ENCODE measurements at regions not wholly inside any gene's neighbourhood (a gene's known extent, or its start where the extent isn't known, plus 50 kb on each side); places are given as distances from the start of the nearest gene placed in this dataset.

- peak; percentile 38 for DNase-seq
- H2BK5ac ChIP-seq (ENCODE audit: low read depth, low read length, poor library complexity, severe bottlenecking) = no peak overlapping the region
- H3K4me2 ChIP-seq (ENCODE audit: low read depth, low read length) = no peak overlapping the region
- no peak overlapping the region for H3K56ac ChIP-seq (ENCODE audit: extremely low read depth, insufficient read depth, low read length)
- no peak overlapping the region for H3K9ac ChIP-seq (ENCODE audit: low read depth, low read length)
- no peak overlapping the region for H2AK9ac ChIP-seq (replicated peaks; ENCODE audit: low read depth, low read length, poor library complexity)
- no peak overlapping the region for H2BK20ac ChIP-seq (ENCODE audit: low read depth, low read length)
- H2BK15ac ChIP-seq (ENCODE audit: low read depth, low read length) = no peak overlapping the region
- H3K4ac ChIP-seq (ENCODE audit: low read depth, low read length) = no peak overlapping the region
- CTCF ChIA-PET = interaction anchor here (0.6 kb wide), 2 partner anchors 10 to 34 kb away, joined by 3 to 4 read pairs; no protein-coding TSS in a partner anchor
- H2AK5ac ChIP-seq (ENCODE audit: low read depth, low read length) = no peak overlapping the region
- no peak overlapping the region for H3K18ac ChIP-seq (ENCODE audit: low read depth, low read length)
- H3K79me1 ChIP-seq (ENCODE audit: low read depth in 1 of 2, low read length in 2 of 2) = no peaks in the 10 kb centered on the region
- H2AFZ ChIP-seq (replicated peaks; ENCODE audit: low read length, poor library complexity) = no peak overlapping the region
- no peaks in the 10 kb centered on the region for H3K4me1 ChIP-seq (ENCODE audit: control insufficient read depth, insufficient read depth, low read length)
- no peak overlapping the region for H3K23ac ChIP-seq (ENCODE audit: low read depth, low read length)
- no peak overlapping the region for H3K27ac ChIP-seq (ENCODE audit: insufficient read depth, low read length)
- no peaks in the 10 kb centered on the region for H3K9me3 ChIP-seq (ENCODE audit: control insufficient read depth, insufficient read depth, low read length)
- intact Hi-C loops (cut with micrococcal nuclease) = loop anchor here (10.0 kb wide), 1 partner anchor 707 kb away; no protein-coding TSS in a partner anchor
- TF ChIP-seq RFX5 (IDR thresholded peaks at IDR 0.05; ENCODE audit: low read depth, low read length) (no peak), SMC3 (IDR thresholded peaks at IDR 0.05; ENCODE audit: low read depth, low read length) (0 out of 2 replicates have a peak, but pooled peaks have one; percentile 7), CEBPB (IDR thresholded peaks at IDR 0.05; ENCODE audit: low read depth, low read length) (no peak), POLR2A (IDR thresholded peaks at IDR 0.05; ENCODE audit: low read depth, low read length) (no peak), MAZ (IDR thresholded peaks at IDR 0.05; ENCODE audit: borderline replicate concordance, low read depth, low read length) (no peak), CHD1 (IDR thresholded peaks at IDR 0.05; ENCODE audit: low read depth, low read length) (no peak), ELK1 (IDR thresholded peaks at IDR 0.05; ENCODE audit: borderline replicate concordance, low read depth, low read length) (no peak), MXI1 (IDR thresholded peaks at IDR 0.05; ENCODE audit: borderline replicate concordance, low read depth, low read length) (no peak), NFE2L2 (IDR thresholded peaks at IDR 0.05; ENCODE audit: low read depth, low read length) (no peak), RAD21 (IDR thresholded peaks at IDR 0.05; ENCODE audit: low read length) (peak; percentile 29; the same call in 1 of the 2 replicates), MAFK (IDR thresholded peaks at IDR 0.05; ENCODE audit: low read depth, low read length) (no peak), CTCF (conservative IDR thresholded peaks at IDR 0.05; ENCODE audit: low read depth, low read length) (peak; percentile 52), USF2 (IDR thresholded peaks at IDR 0.05; ENCODE audit: low read depth, low read length) (no peak), RCOR1 (IDR thresholded peaks at IDR 0.05; ENCODE audit: insufficient replicate concordance, low read length) (no peak), FOS (IDR thresholded peaks at IDR 0.05; ENCODE audit: low read depth, low read length) (no peak), BHLHE40 (IDR thresholded peaks at IDR 0.05; ENCODE audit: low read depth, low read length) (no peak)
- POLR2A ChIA-PET (ENCODE audit: unreplicated experiment) = no interaction called here
- peak; percentile 21; the same call in 1 of the 2 replicates for ATAC-seq (ENCODE audit: low read depth)
- no peaks in the 10 kb centered on the region for H3K36me3 ChIP-seq (ENCODE audit: control insufficient read depth, insufficient read depth, low read length)
- no peak overlapping the region for H3K14ac ChIP-seq (replicated peaks; ENCODE audit: low read depth, low read length)
- no TSS peak for BruUV-seq (replicated peaks)
- H3K27me3 ChIP-seq (ENCODE audit: control insufficient read depth, insufficient read depth, low read length) = no peaks in the 10 kb centered on the region
- in situ Hi-C loops (cut with MboI; ENCODE audit: low sequenced_read_pairs) = no loop called here
- H4K20me1 ChIP-seq (ENCODE audit: insufficient read depth, low read length) = no peaks in the 10 kb centered on the region
- H4K91ac ChIP-seq (ENCODE audit: insufficient read depth, low read depth, low read length) = no peak overlapping the region
- dilution Hi-C loops (cut with HindIII; ENCODE audit: low sequenced_read_pairs, unreplicated experiment) = no loop called here
- no peaks in the 10 kb centered on the region for H3K9me1 ChIP-seq (ENCODE audit: insufficient read depth, low read length)
- no peak overlapping the region for H3K4me3 ChIP-seq (ENCODE audit: insufficient read depth, low read depth, low read length)
- no peak overlapping the region for H4K8ac ChIP-seq (ENCODE audit: low read depth in 2 of 2, low read length in 2 of 2)
- no peak overlapping the region for H4K5ac ChIP-seq (ENCODE audit: low read depth, low read length)
- H2BK120ac ChIP-seq (ENCODE audit: low read depth, low read length) = no peak overlapping the region
- 50% methylated on average over 1 of the region's 5 CpGs; no CpG with 5 or more reads in 1 of the 2 experiments for WGBS, 2 experiments (ENCODE audit: extremely low coverage in 2 of 2, insufficient read length in 1 of 2)
These were observed 61.1 kb downstream of the XCL1 start for GRCh38 chr1:168637350-168637991.

Measured in IMR-90 (cell line).